GM21825 (cell line): ENCODE measurements at regions not wholly inside any gene's neighbourhood (a gene's known extent, or its start where the extent isn't known, plus 50 kb on each side); places are given as distances from the start of the nearest gene placed in this dataset.

Experiments
- ATAC-seq: cut with Tn5 transposase; IDR thresholded peaks from one replicate; pipeline ENCODE4 v1.9.1; 2021; ENCODE audit warnings: mild to moderate bottlenecking, moderate library complexity; ENCODE audit not compliant: unreplicated experiment

DNA sequence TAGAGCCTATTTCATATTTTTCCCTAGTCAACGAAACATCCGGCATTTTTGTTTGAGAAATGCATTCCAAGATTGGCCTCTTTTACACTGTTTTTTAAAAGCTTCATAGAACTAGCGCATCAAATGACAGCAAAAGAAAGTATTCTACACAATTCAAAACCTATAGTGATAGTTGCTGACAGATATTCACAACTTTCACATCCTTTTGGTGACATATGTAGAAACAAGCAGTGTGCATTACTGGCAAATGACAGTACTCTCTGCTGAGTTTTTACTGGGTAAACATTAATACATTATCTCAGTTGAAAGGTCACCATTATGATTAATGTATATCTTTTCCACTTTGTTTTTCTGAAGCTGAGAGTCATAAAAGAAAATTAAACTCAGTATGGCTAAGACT lies 135.4 kb upstream of the RGS18 start:
- ATAC-seq = no peak

DNA sequence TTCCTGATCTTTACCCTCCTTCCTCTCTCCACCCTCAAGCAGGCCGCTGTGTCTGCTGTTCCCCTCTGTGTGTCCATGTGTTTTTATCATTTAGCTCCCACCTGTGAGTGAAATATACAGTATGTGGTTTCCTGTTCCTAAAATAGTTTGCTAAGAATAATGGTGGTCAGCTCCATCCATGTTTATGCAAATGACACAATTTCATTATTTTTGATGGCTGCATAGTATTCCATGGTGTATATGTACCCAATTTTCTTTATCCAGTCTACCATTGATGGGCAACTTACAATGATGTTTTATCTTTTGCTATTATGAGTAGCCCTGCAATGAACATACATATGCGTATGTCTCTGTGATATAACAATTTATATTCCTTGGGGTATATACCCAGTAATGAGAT lies 133.4 kb upstream of the RGS18 start:
- ATAC-seq = no peak

DNA sequence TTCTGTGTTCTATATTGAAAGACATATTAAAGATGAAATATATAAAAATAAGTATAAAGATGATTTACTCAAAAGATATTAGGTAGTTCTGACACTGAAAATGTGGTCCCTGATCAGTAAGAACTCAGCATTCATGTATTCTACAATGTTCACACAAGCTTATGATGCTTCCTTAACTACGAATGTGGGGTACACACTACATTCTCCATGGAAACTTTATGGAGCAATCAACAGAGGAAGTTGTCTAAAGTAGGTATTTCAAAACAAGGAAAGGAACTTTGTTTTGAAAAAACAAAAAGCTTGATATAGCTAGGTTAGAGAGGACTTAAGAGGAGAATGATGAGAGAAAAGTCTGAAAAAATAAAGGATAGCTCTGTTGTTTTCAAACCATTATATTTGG lies 119.7 kb upstream of the RGS18 start:
- no peak for ATAC-seq

DNA sequence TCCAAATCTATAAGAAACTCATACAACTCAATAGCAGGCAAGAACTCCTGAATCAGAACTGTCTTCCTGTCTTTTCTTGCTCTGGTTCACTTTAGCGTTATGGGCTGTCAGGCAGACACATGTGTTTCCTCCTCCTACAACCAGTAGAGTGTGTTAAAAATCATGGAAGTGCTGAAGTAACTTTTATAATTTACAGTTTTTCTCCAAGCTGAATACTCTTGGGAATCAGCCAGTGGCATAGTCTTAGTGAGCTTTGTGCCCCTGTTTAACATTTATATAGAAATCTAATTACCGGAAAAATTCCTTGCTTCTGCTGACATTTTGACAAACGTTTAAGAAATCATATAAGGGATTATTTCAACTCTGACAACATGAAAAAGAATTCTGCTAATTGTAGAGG lies 113.1 kb upstream of the RGS18 start:
- no peak for ATAC-seq

DNA sequence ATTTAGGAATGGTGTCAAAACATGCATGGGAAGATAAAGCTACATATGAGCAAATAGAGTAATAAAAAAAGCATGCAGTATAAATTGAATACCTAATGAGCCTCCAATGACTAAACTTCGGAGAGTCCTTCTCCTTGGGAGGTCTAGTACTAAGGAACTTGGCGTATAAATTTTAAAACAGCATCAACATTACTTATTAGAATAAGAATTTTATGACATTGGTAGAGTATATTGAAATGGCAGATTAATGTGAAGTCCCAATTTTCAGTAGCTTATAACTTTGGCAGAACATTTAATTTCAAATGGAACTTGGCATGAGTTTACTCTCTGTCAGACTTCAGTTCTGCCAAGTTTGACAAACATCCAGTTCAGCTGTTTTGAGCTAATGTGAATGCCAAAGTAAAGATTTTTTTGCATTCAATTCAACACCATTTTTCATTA lies 104.7 kb upstream of the RGS18 start:
- no peak for ATAC-seq

DNA sequence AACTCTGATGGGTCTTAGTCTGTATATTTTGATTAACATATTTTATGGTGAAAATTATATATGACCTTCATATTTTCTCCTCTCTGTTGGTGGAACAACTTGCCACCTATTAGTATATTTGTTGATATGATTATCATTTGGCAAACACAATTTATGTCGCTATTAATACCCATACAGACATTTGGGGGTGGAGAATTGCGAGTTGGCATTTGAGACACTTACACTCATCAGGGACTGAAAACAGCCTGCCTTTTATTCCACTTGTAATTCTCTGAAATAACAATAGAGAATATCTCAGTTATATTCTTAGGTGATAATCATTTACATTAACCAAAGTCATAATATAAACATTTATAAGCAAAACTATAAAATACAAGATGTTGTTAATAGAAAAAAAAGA lies 100.5 kb upstream of the RGS18 start:
- ATAC-seq = no peak

DNA sequence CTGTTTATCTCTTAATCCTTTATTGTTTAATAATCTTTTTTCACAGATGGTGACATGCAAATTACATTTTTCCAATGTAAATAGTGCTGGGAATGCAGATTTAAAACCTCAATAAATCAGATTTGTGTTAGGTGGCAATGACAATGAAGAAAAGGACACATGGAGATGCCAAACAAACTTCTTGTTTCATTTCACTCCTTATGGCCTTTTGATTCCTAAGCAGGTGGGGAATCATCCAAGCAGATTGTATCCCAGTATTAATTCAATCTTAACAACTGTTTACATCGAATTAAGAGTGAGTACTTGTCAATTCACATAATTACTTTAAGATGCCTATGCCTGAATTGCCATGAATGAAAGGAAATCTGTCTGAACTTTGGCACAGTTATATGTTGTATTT lies 98.9 kb upstream of the RGS18 start:
- ATAC-seq = no peak

DNA sequence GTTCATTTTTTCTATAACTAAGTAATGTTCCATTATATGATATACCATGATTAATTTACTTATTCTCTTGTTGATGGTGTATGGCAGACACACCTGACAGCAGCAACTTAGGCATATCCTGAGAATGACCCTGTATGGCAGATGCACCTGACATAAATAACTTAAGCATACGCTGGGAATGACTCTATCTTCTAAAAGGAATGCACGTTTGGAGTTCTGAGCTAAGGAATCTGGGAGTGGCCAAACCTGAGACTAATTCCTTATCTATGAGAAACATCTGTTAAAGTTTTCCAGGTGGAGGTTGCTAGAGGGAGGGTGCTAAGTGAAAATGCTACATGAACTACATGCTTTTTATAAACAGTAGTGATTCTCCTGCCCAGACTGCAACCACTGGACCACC lies 96.7 kb upstream of the RGS18 start:
- ATAC-seq = no peak

DNA sequence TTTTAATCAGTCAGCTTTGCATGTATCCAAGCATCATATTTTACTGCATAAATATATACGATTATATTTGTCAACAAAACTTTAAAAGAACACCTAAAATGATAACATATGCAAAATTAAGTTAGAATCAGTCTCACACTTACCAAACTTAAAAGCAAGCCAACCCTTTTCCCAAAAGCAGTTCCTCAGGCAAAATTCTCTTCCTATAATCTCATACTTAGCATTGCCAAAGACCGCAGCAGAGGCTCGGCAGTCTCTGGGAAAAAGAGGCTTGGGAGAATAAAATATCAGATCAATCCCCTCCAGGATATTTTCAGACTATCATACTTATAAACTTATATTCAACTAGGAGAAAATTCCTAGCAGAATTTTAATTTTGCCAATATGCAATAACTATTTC lies 93.2 kb upstream of the RGS18 start:
- no peak for ATAC-seq

DNA sequence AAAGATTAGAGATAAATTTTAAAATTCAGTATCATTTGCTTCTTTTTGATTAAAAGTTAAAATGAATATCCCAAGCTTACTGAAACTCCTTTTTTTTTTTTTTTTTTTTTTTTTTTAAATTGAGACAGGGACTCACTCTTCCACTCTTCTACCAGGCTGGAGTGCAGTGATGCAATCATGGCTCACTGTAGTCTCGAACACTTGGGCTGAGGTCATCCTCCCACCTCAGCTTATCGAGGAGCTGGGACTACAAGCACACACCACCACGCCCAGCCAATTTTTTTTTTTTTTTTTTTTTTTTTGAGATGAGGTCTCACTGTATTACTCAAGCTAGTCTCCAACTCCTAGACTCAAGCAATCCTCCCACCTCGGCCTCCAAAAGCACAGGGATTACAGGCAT lies 92.1 kb upstream of the RGS18 start:
- no peak for ATAC-seq

DNA sequence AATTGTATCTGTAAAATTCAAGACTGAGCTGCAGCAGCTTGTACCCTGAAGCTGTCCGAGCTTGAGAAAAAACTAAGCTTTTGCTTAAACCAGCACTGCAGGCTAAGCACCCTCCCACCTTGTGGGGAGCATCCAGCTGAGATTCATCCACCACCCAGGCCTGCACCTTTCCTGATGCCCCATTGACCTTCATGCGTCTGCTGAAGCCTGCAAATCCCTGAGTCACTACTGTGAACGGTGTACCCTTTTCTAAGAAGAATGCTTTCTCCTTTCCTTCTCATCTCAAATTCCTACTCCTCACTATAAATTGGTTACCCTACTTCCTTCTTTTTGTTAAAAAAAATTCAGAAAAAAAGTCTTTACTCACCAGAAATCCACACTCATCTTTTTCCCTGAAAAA lies 90.9 kb upstream of the RGS18 start:
- ATAC-seq = no peak

DNA sequence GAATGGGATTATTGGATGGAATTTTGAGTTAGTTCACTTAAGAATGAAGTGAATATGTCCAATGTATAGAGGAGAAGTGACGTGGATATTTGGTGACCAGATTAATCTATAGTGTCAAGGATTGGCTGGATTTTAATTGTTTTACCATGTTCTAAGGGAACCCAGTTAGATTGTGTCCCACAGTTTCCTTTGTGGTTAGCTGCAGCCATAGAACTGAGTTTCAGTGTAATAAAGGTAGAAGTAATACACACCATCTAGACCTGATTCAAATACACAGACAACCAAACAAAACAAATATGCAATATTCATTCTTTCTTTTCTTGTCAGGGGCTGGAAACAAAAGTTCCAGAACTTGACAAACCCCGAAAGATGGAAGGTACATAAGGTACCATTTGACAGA lies 88.0 kb upstream of the RGS18 start:
- ATAC-seq = no peak

DNA sequence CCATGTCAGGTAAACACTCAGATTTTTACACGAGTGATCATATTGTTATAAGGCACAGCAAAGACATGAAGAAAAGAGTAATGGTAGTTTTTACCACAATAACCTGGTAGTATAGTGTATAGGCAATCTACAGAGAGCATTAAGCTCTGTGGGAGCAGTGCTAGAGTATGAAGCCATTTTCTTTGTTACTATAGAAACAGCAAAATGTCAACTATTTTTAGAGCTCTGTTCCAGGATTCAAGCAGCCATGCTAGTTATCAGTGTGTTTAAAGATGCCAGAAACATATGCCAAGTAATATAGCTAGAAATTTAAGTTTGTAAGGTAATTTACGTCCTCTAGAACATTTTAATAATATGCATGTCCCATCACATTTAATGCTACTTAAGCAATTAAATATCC lies 77.6 kb upstream of the RGS18 start:
- ATAC-seq = no peak

DNA sequence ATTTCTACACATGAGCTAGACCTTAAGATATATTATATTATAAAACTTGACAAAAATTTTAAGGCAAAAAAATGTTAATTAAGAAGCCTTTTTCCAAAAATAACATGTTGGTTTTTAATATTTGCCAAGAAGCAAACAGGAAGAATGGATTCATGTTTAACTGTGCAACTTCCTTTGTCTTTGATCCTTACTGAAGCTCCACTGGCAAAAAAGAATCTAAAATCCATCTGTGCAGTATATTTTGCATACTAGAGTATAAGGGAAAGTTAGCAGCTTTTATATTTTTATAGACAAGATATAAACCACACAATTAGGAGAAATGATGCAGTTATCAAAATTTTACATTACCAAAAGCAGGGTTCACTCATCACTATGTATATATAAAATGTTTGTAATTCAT lies 76.9 kb upstream of the RGS18 start:
- ATAC-seq = no peak

DNA sequence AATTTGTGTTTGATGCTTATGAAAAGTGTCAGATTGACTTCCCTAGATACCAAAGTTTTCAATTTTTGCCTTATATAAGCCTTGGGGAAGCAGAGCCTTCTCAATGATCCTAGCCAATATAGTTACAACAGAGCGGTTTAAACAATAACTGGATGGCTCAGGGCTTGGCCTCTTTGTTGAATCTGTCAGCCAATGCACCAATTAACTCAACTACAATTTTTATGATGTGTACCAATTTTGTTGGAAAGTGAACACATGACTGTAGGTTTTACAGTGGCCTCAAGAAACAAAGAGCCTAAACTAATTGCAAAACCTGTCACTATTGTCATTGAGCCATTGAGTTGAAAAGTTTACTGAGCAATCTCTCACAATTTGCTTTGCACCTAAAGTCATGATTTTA lies 71.6 kb upstream of the RGS18 start:
- ATAC-seq = no peak

DNA sequence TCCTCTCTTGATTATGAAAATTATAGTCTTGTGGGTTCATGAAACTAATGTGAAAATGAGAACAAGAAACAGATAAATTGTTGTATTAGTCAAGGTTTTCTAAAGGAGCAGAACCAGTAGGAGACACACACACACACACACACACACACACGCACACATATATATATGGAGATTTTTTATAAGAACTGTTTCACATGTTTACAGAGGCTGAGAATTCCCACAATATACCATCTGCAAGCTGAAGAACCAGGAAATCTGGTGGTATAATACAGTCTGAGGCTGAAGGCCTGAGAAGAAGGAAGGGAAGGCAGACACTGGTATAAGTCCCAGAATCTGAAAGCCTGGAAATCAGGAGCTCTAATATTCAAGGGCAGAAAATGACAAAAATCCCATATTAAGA lies 70.9 kb upstream of the RGS18 start:
- no peak for ATAC-seq

DNA sequence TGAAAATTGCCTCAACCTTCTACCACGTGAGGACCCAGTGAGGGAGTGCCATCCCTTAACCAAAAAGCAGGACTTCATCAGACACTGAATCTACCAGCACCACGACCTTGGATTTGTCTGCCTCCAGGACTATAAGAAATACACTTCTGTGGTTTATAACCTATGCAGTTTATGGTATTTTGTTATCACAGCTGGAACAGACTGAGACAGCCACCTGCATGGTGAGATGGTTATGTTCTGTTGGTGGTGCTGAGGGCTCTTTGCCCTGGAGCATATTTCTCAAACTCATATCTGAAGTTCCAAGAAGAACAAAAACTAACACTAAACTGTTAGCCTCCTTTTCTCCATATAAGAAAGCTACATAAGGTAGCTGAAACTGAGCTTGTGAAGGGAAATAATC lies 69.8 kb upstream of the RGS18 start:
- no peak for ATAC-seq

DNA sequence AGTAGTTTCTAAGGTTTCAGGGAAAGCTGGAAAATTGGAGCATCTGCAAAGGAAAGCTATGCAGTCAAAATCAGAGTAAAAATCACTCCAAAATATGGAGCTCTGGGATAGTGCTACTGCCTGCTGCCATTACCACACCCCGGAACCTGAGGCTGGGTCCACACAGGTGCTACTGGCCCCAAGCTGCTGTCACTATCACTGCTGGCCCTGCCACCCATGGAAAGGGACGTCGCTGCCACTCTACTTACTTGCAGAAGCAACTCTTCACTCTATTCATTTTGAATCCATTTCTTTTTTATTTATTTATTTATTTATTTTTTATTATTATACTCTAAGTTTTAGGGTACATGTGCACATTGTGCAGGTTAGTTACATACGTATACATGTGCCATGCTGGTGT lies 60.3 kb upstream of the RGS18 start:
- ATAC-seq = no peak

DNA sequence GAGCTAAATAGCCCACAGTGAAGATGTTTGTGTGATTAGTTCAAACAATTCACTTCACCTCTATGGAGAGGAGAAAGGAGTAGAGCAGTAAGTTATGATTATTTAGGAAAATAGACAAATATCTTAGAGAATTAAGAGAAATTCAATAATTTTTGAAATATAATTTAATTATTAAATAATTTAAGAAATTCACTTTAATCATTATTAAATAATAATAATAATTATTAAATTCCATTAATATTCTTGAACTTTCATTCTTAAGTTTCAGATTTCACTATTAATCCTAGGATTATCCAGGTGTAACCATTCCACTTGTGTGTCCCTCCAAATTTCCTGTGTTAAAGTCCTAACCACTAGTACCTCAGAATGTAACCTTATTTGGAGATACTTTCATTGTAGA lies 58.9 kb upstream of the RGS18 start:
- ATAC-seq = no peak

DNA sequence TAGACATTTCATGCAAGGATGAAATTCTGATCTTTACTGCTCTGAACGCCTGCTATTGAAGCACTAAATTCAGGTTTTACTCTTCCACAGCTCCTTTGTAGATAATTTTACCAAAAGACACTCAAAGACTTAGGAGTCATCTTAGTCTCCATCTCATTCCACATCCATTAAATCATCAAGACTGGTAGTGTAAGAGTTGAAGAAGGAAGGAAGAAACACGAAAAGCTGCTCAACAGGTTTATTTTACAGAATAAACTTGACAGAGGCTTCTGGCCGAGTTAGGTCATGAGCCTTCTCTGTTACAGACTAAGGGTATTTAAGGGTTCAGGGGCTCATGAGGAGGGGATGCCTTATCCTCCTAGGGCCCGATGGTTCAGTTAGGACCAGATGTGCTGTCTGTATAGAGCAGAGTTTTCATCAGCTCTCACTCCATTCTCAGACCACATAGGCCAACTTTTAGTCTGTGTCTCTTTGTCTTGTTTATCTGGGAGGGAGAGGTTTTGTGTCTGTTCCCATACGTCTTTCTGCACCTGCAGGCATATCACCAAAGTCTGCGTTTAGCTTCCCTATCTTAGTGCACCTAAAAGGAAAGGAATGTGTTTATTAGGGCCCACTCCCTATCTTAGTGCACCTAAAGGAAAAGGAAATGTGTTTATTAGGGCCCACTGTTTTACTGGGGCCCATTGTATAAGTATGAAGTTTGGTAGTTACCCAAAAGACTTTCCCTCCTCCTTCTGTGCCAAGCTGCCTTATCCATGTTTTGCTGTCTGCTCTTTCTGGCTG lies 57.4 kb upstream of the RGS18 start:
- ATAC-seq = no peak

DNA sequence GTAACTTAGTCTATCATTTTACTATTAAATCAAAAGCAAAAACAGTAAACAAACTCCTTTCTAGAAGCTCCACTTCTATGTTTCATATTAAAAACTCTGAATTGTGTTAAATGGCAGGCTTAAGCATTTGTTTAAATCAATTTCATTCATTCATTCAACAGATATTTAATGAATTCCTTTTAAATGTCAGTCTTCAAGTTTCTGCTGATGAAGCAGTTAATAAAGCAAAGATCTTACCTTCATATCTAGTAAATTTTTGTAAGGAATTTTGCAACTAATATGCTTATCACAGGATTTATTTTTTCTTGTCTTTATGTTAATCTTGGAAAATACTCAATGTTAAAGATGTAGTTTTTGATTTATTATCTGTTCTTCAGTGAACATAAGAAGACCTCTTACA lies 54.1 kb upstream of the RGS18 start:
- ATAC-seq = no peak

DNA sequence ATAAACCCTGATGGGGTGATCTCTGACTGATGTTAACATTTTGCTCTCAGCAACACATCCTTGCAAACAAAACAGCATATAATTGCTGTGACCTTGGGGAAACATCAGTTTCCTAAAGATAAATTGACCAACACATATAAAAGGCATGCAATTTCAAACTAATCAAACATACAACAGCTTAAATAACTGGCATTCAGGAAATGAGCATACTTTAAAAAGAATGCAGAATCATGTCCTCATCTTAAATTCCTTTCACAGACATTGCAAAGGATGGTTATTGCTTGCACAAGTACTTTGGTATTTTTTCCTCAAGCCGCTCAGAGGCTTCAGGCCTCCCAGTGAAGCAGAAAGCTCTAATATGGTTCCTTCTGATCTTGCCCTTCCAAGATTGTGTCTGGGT lies 53.4 kb upstream of the RGS18 start:
- no peak for ATAC-seq

DNA sequence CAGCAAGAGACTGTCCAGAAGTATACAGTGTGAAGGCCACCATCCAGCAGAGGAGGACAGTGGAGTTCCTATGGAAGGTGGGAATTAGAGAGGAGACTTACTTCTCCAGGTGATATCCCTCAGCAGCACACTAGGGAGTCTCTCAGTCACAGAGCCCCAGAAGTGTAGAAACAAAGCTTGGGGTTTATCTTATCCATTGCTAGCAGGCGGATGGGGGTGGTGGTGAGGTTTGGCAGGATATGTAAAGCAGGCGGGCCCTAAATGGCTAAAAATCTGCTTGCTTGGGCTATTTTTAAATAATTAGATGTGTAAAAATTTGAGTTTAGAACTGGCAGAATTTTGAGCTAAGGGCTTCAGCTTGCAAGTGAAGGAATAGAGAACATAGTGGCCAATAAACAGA lies 50.1 kb upstream of the RGS18 start:
- no peak for ATAC-seq
